Stomach smooth muscle (tissue), 2 donors: ENCODE measurements at regions not wholly inside any gene's neighbourhood (a gene's known extent, or its start where the extent isn't known, plus 50 kb on each side); places are given as distances from the start of the nearest gene placed in this dataset.
"Not testable (repeated sequence)": the region's sequence is repeated elsewhere in the genome, so short reads cannot be mapped to it uniquely, and the experiment has no call there.

ENCODE experiments used
- H3K27ac ChIP-seq: one replicate; pipeline ENCODE4 v1.7.0; 2013; ENCODE audit warnings: mild to moderate bottlenecking, low read length, inconsistent platforms
- H3K27me3 ChIP-seq, 2 donors: one replicate each; pipeline ENCODE4 v1.7.0; 2013; ENCODE audit warnings: low read length in 2 of 2; ENCODE audit not compliant: insufficient read depth in 2 of 2, control insufficient read depth in 1 of 2
- H3K36me3 ChIP-seq, 2 donors: one replicate each; pipeline ENCODE4 v1.7.0; 2013; ENCODE audit warnings: low read length in 2 of 2; ENCODE audit not compliant: control insufficient read depth in 2 of 2, insufficient read depth in 2 of 2
- H3K4me1 ChIP-seq: one replicate; pipeline ENCODE4 v1.7.0; 2013; ENCODE audit warnings: low read length; ENCODE audit not compliant: control insufficient read depth, insufficient read depth
- H3K4me3 ChIP-seq, 2 donors: one replicate each; pipeline ENCODE4 v1.7.0; 2013; ENCODE audit warnings: low read length in 2 of 2
- H3K9ac ChIP-seq, 2 donors: one replicate each; pipeline ENCODE4 v1.7.0; 2013; ENCODE audit warnings: low read length in 2 of 2, mild to moderate bottlenecking in 1 of 2
- H3K9me3 ChIP-seq, 2 donors: one replicate each; pipeline ENCODE4 v1.7.0; 2013; ENCODE audit warnings: low read length in 2 of 2; ENCODE audit not compliant: control insufficient read depth in 2 of 2
- donor health status: healthy.
- donor health status: Pancreatic carcinoma.

DNA sequence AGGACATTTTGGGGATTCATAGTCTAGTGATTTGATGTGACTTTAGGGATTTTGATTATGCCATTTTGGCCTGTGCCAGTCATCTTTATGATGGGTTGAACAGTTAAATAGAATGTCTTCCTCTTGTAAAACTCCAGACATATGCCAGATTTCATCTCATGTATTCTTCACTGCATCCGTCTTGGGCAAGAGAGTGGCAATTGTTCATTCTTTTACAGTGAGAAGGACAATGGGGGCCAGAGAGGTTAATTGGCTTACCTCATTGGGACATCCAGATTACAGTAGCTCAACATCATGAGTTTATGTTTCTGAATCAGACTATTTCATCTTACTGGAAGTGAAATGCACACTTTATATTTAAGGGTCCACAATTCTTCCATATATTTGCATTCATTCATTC, 108.2 kb upstream of the SLC38A2 start:
- no peaks in the 10 kb centered on the region for H3K9me3 ChIP-seq
- H3K36me3 ChIP-seq: no peaks in the 10 kb centered on the region
- H3K4me1 ChIP-seq: no peaks in the 10 kb centered on the region
- no peak overlapping the region for H3K9ac ChIP-seq
- H3K4me3 ChIP-seq: no peak overlapping the region
- no peaks in the 10 kb centered on the region for H3K27me3 ChIP-seq
- no peak overlapping the region for H3K27ac ChIP-seq

DNA sequence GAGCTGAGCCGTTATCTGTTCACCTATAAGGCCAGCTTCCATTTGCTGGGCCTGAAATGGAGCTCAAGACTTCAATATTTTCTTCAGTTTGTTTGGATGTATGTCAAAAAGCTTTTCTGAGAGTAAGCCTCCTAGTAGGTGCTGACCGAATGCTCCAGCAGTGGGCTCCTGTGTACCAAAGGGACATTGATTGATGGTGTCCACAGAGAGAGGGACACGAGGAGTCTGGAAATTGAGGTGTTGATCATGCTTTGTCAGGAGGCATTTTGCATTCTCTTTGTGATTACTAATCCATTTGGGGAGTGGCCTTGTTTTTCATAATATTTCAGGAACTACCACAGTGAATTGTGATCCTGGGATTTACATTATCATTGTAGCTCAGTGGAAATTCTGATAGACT, 107.7 kb upstream of the SLC38A2 start:
- H3K4me3 ChIP-seq: no peak overlapping the region
- H3K36me3 ChIP-seq: no peaks in the 10 kb centered on the region
- H3K9ac ChIP-seq: no peak overlapping the region
- no peaks in the 10 kb centered on the region for H3K9me3 ChIP-seq
- H3K4me1 ChIP-seq: no peaks in the 10 kb centered on the region
- no peaks in the 10 kb centered on the region for H3K27me3 ChIP-seq
- H3K27ac ChIP-seq: no peak overlapping the region

GRCh38 chr12:46478123-46478522, 105.5 kb upstream of the SLC38A2 start:
- Histone ChIP-seq H3K27me3 (no peaks in the 10 kb centered on the region), H3K27ac (no peak overlapping the region), H3K36me3 (no peaks in the 10 kb centered on the region), H3K4me3 (no peak overlapping the region), H3K4me1 (peaks cover 5% of the 10 kb centered on the region), H3K9ac (no peak overlapping the region), H3K9me3 (no peaks in the 10 kb centered on the region)

DNA sequence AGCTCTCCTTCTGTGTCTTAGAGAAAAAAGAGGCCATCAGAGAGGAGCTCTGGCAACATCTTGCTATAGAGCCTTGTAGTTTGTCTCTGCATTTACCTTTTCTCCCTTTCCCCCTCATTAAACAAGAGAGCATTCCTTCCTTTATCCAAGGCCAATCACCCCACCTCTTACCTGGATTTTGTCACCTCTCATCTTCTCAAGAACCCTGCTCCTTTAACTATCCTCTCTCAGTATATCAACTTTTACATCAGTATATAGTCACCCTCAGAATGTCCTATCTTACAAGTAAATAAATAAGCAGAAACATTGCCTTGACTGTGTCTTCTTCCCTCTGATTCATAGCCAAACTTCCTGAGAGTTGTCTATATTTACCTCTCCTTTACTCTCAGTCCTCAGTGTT, 105.0 kb upstream of the SLC38A2 start:
- H3K4me1 ChIP-seq: peaks cover 7% of the 10 kb centered on the region
- H3K36me3 ChIP-seq: no peaks in the 10 kb centered on the region
- H3K9ac ChIP-seq: no peak overlapping the region
- H3K27ac ChIP-seq: no peak overlapping the region
- H3K4me3 ChIP-seq: no peak overlapping the region
- no peaks in the 10 kb centered on the region for H3K9me3 ChIP-seq
- no peaks in the 10 kb centered on the region for H3K27me3 ChIP-seq

DNA sequence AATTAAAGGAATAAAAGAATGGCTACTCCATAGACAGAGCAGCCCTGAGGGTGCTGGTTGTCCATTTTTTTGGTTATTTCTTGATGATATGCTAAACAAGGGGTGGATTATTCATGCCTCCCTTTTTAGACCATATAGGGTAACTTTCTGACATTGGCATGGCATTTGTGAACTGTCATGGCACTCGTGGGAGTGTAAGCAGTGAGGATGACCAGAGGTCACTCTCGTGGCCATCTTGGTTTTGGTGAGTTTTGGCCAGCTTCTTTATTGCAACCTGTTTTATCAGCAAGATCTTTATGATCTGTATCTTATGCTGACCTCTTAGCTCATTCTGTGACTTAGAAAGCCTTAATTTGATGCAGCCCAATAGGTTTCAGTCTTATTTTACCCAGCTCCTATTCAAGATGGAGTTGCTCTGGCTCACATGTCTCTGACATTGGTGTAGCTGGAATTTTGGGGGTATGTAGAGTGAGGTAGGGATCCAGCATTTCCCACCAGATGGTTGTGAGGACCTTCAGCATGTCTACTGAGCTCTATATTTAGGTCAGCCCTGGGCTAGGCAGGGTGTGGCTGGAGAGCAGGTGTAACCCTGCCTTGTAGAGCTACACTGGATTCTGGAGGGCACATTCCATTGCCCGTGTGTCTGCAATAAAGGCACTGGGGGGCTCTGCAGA, 103.5 kb upstream of the SLC38A2 start:
- Histone ChIP-seq H3K4me1 (peaks cover 7% of the 10 kb centered on the region), H3K9me3 (no peaks in the 10 kb centered on the region)

GRCh38 chr12:46474385-46474784, 101.8 kb upstream of the SLC38A2 start:
- not testable (repeated sequence) for H3K27me3 ChIP-seq, H3K4me3 ChIP-seq, H3K9me3 ChIP-seq, H3K36me3 ChIP-seq, H3K4me1 ChIP-seq
- Histone ChIP-seq H3K9ac (peak overlapping the region in 1 of 2 donors; percentile 34), H3K27ac (peak overlapping the region; percentile 31)

More for the DNA sequence above, 103.5 kb upstream of the SLC38A2 start:
- Histone ChIP-seq H3K4me3 (no peak overlapping the region), H3K27me3 (no peaks in the 10 kb centered on the region), H3K36me3 (no peaks in the 10 kb centered on the region), H3K9ac (no peak overlapping the region), H3K27ac (no peak overlapping the region)

DNA sequence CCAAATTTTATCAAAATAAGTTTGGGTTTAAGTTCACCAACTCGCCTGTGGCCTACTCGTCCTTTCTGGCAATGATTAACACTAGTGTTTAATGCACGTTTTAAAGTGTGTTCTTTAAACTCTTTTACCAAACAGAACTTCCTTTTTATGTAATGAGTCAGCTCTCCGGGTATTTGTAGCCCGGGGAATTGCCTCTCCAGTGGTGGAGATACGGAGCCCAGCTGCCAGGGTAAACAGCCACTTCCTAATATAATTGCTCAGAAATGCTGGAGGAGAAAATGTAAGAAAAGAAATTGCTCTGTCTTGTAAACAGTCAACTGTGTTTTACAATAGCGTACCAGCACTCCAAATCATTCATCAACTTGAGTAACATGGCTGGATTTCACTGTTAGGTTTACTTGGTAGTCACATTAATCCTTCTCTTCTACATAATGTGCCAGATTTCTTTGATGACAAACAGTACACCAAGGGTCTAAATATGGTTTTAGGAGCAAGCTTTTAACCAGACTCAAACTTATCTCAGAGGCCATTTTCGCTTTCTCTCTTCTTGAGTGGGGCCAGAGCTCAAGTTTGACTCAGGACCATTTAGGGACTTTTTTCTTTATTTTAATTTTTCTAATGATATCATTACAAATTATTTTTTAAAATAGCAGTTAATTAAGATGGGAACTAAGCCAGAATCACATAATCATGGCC, 101.2 kb upstream of the SLC38A2 start:
- H3K36me3 ChIP-seq: no peaks in the 10 kb centered on the region
- H3K27ac ChIP-seq: peak overlapping the region; percentile 56
- H3K9ac ChIP-seq: peak overlapping the region in 1 of 2 donors; percentile 34
- peak overlapping the region in 1 of 2 donors; percentile 30 for H3K4me3 ChIP-seq
- H3K9me3 ChIP-seq: no peaks in the 10 kb centered on the region
- H3K4me1 ChIP-seq: peaks cover 7% of the 10 kb centered on the region
- H3K27me3 ChIP-seq: no peaks in the 10 kb centered on the region

GRCh38 chr12:46472893-46473633, 100.5 kb upstream of the SLC38A2 start:
- no peaks in the 10 kb centered on the region for H3K27me3 ChIP-seq
- no peaks in the 10 kb centered on the region for H3K9me3 ChIP-seq
- H3K9ac ChIP-seq: peak overlapping the region in 1 of 2 donors; percentile 34
- peaks cover 7% of the 10 kb centered on the region for H3K4me1 ChIP-seq
- peak overlapping the region; percentile 56 for H3K27ac ChIP-seq
- H3K36me3 ChIP-seq: no peaks in the 10 kb centered on the region
- peak overlapping the region in 1 of 2 donors; percentile 30 for H3K4me3 ChIP-seq

GRCh38 chr12:46472144-46472705, 99.7 kb upstream of the SLC38A2 start:
- Histone ChIP-seq H3K36me3 (no peaks in the 10 kb centered on the region), H3K9me3 (no peaks in the 10 kb centered on the region), H3K4me1 (peaks cover 7% of the 10 kb centered on the region), H3K27ac (no peak overlapping the region), H3K27me3 (no peaks in the 10 kb centered on the region), H3K9ac (no peak overlapping the region), H3K4me3 (no peak overlapping the region)

DNA sequence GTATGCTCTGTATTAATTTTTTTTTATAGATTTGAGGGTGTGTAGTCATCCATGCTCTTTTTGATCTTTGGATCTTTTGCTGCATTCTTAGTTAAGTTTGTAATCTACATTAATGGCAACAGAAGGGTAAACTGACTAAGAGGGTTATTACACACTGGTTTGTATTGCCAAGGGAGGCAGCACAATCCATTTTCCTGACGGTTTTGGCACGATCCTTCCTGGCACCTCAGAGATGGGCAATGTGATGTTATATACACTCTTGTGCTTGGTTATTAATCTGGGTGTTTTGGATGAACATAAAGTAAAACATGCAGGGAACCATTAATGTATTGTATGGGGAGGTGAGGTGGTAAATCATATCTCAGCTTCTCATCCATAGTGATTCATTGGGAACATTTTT, 98.8 kb upstream of the SLC38A2 start:
- no peaks in the 10 kb centered on the region for H3K36me3 ChIP-seq
- no peak overlapping the region for H3K4me3 ChIP-seq
- no peak overlapping the region for H3K27ac ChIP-seq
- H3K9me3 ChIP-seq: no peaks in the 10 kb centered on the region
- H3K9ac ChIP-seq: no peak overlapping the region
- H3K4me1 ChIP-seq: peaks cover 7% of the 10 kb centered on the region
- no peaks in the 10 kb centered on the region for H3K27me3 ChIP-seq
